ENCODE measurements at regions not wholly inside any gene's neighbourhood (a gene's known extent, or its start where the extent isn't known, plus 50 kb on each side); places are given as distances from the start of the nearest gene placed in this dataset.

DNA sequence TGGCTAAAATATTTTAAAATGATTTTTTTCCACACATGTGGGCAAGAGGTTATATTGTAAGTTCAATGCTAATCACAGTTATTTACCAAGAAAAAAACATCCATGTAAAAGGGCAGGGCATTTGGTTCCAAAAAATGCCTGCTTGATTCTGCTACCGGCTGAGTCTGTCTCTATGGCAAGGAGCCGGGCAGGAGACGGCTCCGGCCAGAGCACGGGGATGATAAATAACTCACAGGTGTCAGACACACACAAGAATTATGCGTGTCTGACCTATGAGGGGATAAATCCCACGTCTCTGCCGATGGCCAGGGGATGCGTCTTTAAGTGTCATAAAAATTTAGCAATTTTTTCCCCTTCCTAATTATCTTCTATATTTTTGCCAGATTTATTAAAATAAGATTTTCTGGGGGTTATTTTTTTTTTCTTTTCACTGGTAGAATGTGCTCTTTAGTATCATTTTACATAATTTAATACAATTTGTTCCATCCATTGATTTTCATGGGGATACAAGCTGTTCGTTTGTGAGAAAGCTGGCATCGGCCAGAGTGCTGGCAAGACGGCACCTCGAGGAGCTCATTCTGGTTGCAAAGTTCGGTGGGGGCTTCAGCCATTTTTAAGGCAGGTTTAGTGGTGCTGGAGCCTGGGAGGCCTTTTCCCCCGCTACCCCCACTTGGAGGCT, 253.9 kb downstream of the ZNF536 start:
- TF ChIP-seq, protein P1, sequence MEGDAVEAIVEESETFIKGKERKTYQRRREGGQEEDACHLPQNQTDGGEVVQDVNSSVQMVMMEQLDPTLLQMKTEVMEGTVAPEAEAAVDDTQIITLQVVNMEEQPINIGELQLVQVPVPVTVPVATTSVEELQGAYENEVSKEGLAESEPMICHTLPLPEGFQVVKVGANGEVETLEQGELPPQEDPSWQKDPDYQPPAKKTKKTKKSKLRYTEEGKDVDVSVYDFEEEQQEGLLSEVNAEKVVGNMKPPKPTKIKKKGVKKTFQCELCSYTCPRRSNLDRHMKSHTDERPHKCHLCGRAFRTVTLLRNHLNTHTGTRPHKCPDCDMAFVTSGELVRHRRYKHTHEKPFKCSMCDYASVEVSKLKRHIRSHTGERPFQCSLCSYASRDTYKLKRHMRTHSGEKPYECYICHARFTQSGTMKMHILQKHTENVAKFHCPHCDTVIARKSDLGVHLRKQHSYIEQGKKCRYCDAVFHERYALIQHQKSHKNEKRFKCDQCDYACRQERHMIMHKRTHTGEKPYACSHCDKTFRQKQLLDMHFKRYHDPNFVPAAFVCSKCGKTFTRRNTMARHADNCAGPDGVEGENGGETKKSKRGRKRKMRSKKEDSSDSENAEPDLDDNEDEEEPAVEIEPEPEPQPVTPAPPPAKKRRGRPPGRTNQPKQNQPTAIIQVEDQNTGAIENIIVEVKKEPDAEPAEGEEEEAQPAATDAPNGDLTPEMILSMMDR (conservative IDR thresholded peaks at IDR 0.05 in 1 of 2, IDR thresholded peaks at IDR 0.05 in 1 of 2; ENCODE audit: low read depth in 1 of 2, low read length in 2 of 2) = no peak
- no peak for TF ChIP-seq EZH2 (IDR thresholded peaks at IDR 0.05; ENCODE audit: low read length, missing control alignments)

Data from fibroblast of lung (primary cell).